ENCODE measurements at regions not wholly inside any gene's neighbourhood (a gene's known extent, or its start where the extent isn't known, plus 50 kb on each side); places are given as distances from the start of the nearest gene placed in this dataset.

DNA sequence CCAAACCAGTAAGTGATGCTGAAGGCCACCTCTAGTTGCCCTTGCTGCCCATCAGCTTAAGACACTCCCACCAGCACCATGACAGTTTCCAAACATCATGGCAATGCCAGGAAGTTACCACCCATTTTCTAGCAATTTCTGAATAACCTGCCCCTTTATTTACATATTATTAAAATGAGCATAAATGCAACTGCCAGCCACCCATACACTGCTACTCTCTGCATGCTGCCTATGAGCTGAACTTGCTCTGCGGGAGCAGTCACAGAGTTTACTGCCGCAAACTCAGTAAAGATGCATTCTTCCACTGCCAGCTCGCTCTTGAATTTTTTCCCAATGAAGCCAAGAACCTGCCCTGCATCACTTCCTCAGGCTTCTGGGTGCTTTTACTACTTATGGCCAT, 212.6 kb downstream of the SH2D4B start:
- ATAC-seq (ENCODE audit: low read depth) (no peak), DNase-seq (no peak)
- no peak overlapping the region for H2AK9ac ChIP-seq (replicated peaks; ENCODE audit: low read depth, low read length, poor library complexity)
- no peak overlapping the region for H3K4me2 ChIP-seq (ENCODE audit: low read depth, low read length)
- H3K9ac ChIP-seq (ENCODE audit: low read depth, low read length), result no peak overlapping the region
- no peaks in the 10 kb centered on the region for H4K20me1 ChIP-seq (ENCODE audit: insufficient read depth, low read length)
- TF ChIP-seq RFX5 (IDR thresholded peaks at IDR 0.05; ENCODE audit: low read depth, low read length), result no peak
- no peak for TF ChIP-seq BHLHE40 (IDR thresholded peaks at IDR 0.05; ENCODE audit: low read depth, low read length)
- TF ChIP-seq FOS (IDR thresholded peaks at IDR 0.05; ENCODE audit: low read depth, low read length), result no peak
- no peak for TF ChIP-seq NFE2L2 (IDR thresholded peaks at IDR 0.05; ENCODE audit: low read depth, low read length)
- TF ChIP-seq SMC3 (IDR thresholded peaks at IDR 0.05; ENCODE audit: low read depth, low read length), result no peak
- TF ChIP-seq, protein P1, sequence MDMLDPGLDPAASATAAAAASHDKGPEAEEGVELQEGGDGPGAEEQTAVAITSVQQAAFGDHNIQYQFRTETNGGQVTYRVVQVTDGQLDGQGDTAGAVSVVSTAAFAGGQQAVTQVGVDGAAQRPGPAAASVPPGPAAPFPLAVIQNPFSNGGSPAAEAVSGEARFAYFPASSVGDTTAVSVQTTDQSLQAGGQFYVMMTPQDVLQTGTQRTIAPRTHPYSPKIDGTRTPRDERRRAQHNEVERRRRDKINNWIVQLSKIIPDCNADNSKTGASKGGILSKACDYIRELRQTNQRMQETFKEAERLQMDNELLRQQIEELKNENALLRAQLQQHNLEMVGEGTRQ (IDR thresholded peaks at IDR 0.05; ENCODE audit: low read depth, low read length), result no peak
- no peak for TF ChIP-seq CHD1 (IDR thresholded peaks at IDR 0.05; ENCODE audit: low read depth, low read length)
- TF ChIP-seq MAZ (IDR thresholded peaks at IDR 0.05; ENCODE audit: borderline replicate concordance, low read depth, low read length), result no peak
- no peak for TF ChIP-seq MXI1 (IDR thresholded peaks at IDR 0.05; ENCODE audit: borderline replicate concordance, low read depth, low read length)
- TF ChIP-seq RCOR1 (IDR thresholded peaks at IDR 0.05; ENCODE audit: insufficient replicate concordance, low read length), result no peak
- TF ChIP-seq RAD21 (IDR thresholded peaks at IDR 0.05; ENCODE audit: low read length), result no peak
- TF ChIP-seq, protein P2, sequence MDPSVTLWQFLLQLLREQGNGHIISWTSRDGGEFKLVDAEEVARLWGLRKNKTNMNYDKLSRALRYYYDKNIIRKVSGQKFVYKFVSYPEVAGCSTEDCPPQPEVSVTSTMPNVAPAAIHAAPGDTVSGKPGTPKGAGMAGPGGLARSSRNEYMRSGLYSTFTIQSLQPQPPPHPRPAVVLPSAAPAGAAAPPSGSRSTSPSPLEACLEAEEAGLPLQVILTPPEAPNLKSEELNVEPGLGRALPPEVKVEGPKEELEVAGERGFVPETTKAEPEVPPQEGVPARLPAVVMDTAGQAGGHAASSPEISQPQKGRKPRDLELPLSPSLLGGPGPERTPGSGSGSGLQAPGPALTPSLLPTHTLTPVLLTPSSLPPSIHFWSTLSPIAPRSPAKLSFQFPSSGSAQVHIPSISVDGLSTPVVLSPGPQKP (IDR thresholded peaks at IDR 0.05; ENCODE audit: borderline replicate concordance, low read depth, low read length), result no peak
- no peak for TF ChIP-seq CEBPB (IDR thresholded peaks at IDR 0.05; ENCODE audit: low read depth, low read length)
- no peak for TF ChIP-seq POLR2A (IDR thresholded peaks at IDR 0.05; ENCODE audit: low read depth, low read length)
- H3K36me3 ChIP-seq (ENCODE audit: control insufficient read depth, insufficient read depth, low read length), result no peaks in the 10 kb centered on the region
- no peak overlapping the region for H3K27ac ChIP-seq (ENCODE audit: insufficient read depth, low read length)
- no peak overlapping the region for H3K56ac ChIP-seq (ENCODE audit: extremely low read depth, insufficient read depth, low read length)
- BruUV-seq (replicated peaks), result no TSS peak
- H3K4me1 ChIP-seq (ENCODE audit: control insufficient read depth, insufficient read depth, low read length), result no peaks in the 10 kb centered on the region
- H2BK120ac ChIP-seq (ENCODE audit: low read depth, low read length), result no peak overlapping the region
- H3K9me1 ChIP-seq (ENCODE audit: insufficient read depth, low read length), result no peaks in the 10 kb centered on the region
- no CpG with 5 or more reads among the region's 3 CpGs for WGBS, 2 experiments (ENCODE audit: extremely low coverage in 2 of 2, insufficient read length in 1 of 2)
- H3K4me3 ChIP-seq (ENCODE audit: insufficient read depth, low read depth, low read length), result no peak overlapping the region
- H4K91ac ChIP-seq (ENCODE audit: insufficient read depth, low read depth, low read length), result no peak overlapping the region
- no peak overlapping the region for H3K14ac ChIP-seq (replicated peaks; ENCODE audit: low read depth, low read length)
- ChIA-PET POLR2A (ENCODE audit: unreplicated experiment) (no interaction called here), CTCF (no interaction called here)
- no peak overlapping the region for H3K4ac ChIP-seq (ENCODE audit: low read depth, low read length)
- no peaks in the 10 kb centered on the region for H3K79me1 ChIP-seq (ENCODE audit: low read depth in 1 of 2, low read length in 2 of 2)
- H3K9me3 ChIP-seq (ENCODE audit: control insufficient read depth, insufficient read depth, low read length), result peaks cover 15% of the 10 kb centered on the region
- no peak overlapping the region for H2AFZ ChIP-seq (replicated peaks; ENCODE audit: low read length, poor library complexity)
- dilution Hi-C loops (cut with HindIII; ENCODE audit: low sequenced_read_pairs, unreplicated experiment) (no loop called here), intact Hi-C loops (cut with micrococcal nuclease) (no loop called here), in situ Hi-C loops (cut with MboI; ENCODE audit: low sequenced_read_pairs) (no loop called here)
- no peaks in the 10 kb centered on the region for H3K27me3 ChIP-seq (ENCODE audit: control insufficient read depth, insufficient read depth, low read length)
- H4K8ac ChIP-seq (ENCODE audit: low read depth in 2 of 2, low read length in 2 of 2), result no peak overlapping the region
- H4K5ac ChIP-seq (ENCODE audit: low read depth, low read length), result no peak overlapping the region
- no peak overlapping the region for H2BK5ac ChIP-seq (ENCODE audit: low read depth, low read length, poor library complexity, severe bottlenecking)
- H3K23ac ChIP-seq (ENCODE audit: low read depth, low read length), result no peak overlapping the region
- no peak overlapping the region for H3K18ac ChIP-seq (ENCODE audit: low read depth, low read length)
- no peak overlapping the region for H2AK5ac ChIP-seq (ENCODE audit: low read depth, low read length)
- no peak overlapping the region for H2BK15ac ChIP-seq (ENCODE audit: low read depth, low read length)
- no peak overlapping the region for H2BK20ac ChIP-seq (ENCODE audit: low read depth, low read length)

All from IMR-90 (cell line).